ENCODE measurements at regions not wholly inside any gene's neighbourhood (a gene's known extent, or its start where the extent isn't known, plus 50 kb on each side); places are given as distances from the start of the nearest gene placed in this dataset.
A peak's percentile ranks its signal among the peaks of the same experiment; 100 is the strongest.

DNA sequence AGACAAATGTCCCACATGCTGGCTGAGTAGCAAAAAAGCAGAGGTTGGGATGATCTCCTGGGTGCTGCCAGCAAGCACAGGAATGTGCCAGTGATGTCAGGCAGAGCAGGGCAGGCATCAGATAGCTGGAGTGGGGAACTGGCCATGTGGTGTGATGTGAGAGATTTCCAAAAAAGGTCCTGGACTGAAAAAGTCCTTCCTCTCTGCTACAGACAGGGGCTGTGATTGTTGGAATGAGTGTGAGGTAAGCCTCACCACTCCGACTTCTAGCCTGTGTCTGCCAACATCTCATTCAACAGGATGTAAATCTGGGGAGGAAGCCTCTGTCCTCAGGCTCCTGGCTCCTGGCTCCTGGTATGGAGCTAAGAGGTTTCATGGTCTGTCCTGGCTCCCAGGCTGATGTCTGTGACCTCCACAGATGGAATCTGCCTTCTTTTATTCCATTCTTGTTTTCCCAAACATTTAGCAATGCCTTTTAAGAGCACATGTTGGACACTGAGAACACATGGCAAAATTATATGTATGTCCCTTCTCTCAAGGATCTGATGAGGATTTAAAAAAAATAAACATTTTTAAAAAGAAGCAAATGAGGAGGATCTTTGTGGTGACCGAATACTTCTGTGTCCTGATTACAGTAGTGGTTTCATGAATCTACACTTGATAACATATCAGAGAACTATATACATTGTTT lies 50.1 kb upstream of the STK38L start:
- Histone ChIP-seq H3K36me3 (no peaks in the 10 kb centered on the region), H3K27me3 (no peaks in the 10 kb centered on the region), H3K4me1 (peaks cover 12 to 31% (median 15%) of the 10 kb centered on the region in 4 donors), H3K9me3 (no peaks in the 10 kb centered on the region), H3K4me3 (no peak overlapping the region), H3K27ac (peak overlapping the region; percentile 66 to 83 (median 79))
- peak; percentile 30 for DNase-seq
- WGBS, 2 donors (ENCODE audit: low coverage in 1 of 2), result 50 to 80% methylated on average over 1 to 2 of the region's 2 CpGs
- TF ChIP-seq POLR2A (IDR thresholded peaks at IDR 0.05), result no peak
- peak; percentile 74 for TF ChIP-seq EP300 (IDR thresholded peaks at IDR 0.05; ENCODE audit: low read depth)
- TF ChIP-seq POLR2AphosphoS5 (IDR thresholded peaks at IDR 0.05), result peak; percentile 63 to 82 (median 66)
- intact Hi-C loops (cut with DNase I; ENCODE audit: low total_unique reads), result no loop called here
- in situ Hi-C loops (cut with MboI; ENCODE audit: low pct_ligation_motif_present in 1 of 4, low pct_unique_long_range_greater_than_20kb in 1 of 4, low sequenced_read_pairs in 3 of 4), result no loop called here

All from transverse colon (tissue), 4 donors.